ENCODE measurements at regions not wholly inside any gene's neighbourhood (a gene's known extent, or its start where the extent isn't known, plus 50 kb on each side); places are given as distances from the start of the nearest gene placed in this dataset.
"Not testable (repeated sequence)": the region's sequence is repeated elsewhere in the genome, so short reads cannot be mapped to it uniquely, and the experiment has no call there.

DNA sequence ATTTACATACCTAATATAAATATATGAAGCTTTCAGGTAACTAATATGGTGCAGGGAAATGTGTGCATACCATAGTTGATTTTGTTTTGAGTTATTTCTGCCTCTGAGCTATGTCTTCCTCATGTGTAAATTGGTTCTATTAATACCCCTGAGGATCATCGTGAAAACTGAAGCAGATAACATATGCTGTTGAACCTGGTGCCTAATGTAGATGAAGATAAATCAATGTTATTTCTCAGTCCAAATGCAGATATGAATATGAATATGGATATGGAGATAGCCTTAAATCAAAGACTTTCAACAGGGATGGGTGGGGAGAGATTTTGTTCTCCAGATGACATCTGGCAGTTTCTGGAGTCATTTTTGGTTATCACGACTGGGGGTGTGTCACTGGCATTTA, 122.3 kb upstream of the ANKRD30A start:
- TF ChIP-seq, protein P1, sequence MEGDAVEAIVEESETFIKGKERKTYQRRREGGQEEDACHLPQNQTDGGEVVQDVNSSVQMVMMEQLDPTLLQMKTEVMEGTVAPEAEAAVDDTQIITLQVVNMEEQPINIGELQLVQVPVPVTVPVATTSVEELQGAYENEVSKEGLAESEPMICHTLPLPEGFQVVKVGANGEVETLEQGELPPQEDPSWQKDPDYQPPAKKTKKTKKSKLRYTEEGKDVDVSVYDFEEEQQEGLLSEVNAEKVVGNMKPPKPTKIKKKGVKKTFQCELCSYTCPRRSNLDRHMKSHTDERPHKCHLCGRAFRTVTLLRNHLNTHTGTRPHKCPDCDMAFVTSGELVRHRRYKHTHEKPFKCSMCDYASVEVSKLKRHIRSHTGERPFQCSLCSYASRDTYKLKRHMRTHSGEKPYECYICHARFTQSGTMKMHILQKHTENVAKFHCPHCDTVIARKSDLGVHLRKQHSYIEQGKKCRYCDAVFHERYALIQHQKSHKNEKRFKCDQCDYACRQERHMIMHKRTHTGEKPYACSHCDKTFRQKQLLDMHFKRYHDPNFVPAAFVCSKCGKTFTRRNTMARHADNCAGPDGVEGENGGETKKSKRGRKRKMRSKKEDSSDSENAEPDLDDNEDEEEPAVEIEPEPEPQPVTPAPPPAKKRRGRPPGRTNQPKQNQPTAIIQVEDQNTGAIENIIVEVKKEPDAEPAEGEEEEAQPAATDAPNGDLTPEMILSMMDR (IDR thresholded peaks at IDR 0.05; ENCODE audit: borderline replicate concordance, insufficient read depth, low read depth, low read length), result no peak
- no peak overlapping the region for H3K4me3 ChIP-seq (ENCODE audit: low read depth, low read length)

DNA sequence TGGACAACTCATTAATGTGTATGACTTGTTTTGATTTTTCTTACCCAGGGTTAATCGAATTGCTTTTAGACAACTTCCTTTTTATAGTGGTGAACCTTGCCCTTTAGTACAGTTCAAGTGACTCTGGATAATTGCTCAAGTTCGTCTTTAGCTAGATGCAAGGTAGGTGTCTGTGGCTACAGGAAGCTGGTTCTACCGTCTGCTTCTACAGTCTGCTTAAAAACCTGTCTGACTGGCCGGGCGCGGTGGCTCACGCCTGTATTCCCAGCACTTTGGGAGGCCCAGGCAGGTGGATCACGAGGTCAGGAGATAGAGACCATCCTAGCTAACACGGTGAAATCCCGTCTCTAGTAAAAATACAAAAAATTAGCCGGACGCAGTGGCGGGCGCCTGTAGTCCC, 129.6 kb upstream of the ANKRD30A start:
- H3K4me3 ChIP-seq (ENCODE audit: low read depth, low read length), result not testable (repeated sequence)

DNA sequence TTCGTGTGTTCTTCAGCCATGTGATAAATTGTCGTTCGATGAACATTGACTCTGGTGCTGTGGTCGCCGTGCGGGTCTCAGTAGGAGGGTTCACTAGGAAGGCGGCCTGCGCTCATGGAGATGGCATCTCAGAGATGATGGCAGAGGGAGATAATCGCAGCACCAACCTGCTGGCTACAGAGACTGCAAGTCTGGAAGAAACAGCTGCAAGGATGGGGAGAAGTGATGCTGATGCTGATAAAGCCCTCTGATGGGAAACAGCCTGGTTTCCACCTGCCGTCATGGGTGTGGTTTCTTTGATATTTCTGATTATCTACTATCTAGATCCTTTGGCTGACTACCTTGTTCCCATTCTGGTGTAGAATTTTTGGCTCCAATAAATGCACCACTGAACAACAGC, 130.5 kb upstream of the ANKRD30A start:
- H3K4me3 ChIP-seq (ENCODE audit: low read depth, low read length), result no peak overlapping the region
- TF ChIP-seq, protein P1 (IDR thresholded peaks at IDR 0.05; ENCODE audit: borderline replicate concordance, insufficient read depth, low read depth, low read length), result no peak

DNA sequence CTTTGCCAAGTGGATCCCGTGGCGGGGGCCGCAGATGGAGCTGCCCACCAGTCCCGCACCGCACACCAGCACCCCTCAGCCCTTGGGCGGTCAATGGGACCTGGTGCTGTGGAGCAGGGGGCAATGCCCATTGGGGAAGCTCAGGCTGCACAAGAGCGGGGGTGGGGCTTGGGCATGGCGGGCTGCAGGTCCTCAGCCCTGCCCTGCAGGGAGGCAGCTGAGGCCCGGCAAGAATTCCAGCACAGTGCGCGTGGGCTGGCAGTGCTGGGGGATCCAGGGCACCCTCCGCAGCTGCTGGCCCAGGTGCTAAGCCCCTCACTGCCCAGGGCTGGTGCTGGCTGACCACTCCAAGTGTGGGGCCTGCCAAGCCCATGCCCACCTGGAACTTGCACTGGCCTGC, 136.2 kb upstream of the ANKRD30A start:
- TF ChIP-seq, protein P1 (IDR thresholded peaks at IDR 0.05; ENCODE audit: borderline replicate concordance, insufficient read depth, low read depth, low read length), result no peak
- H3K4me3 ChIP-seq (ENCODE audit: low read depth, low read length), result no peak overlapping the region

DNA sequence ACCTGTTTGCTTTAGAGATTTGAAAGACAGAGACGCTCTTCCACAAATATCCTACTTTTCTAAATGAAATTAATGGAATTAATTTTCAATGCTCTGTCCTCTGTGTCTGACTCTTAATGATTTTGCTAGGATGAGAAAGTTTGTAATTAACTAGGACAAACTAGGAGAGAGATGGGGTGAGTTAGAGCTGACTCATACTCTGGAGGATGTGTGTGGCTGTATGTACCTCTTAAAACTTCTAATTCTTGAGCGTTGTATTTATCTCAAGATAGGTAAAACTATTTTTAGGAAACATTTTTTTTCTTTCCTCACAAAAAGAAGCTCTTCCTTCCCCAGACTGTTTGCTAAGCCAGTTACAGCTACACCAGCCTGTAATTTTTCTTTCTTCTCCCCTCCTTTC, 178.8 kb upstream of the ANKRD30A start:
- TF ChIP-seq, protein P1 (IDR thresholded peaks at IDR 0.05; ENCODE audit: borderline replicate concordance, insufficient read depth, low read depth, low read length), result no peak
- no peak overlapping the region for H3K4me3 ChIP-seq (ENCODE audit: low read depth, low read length)

DNA sequence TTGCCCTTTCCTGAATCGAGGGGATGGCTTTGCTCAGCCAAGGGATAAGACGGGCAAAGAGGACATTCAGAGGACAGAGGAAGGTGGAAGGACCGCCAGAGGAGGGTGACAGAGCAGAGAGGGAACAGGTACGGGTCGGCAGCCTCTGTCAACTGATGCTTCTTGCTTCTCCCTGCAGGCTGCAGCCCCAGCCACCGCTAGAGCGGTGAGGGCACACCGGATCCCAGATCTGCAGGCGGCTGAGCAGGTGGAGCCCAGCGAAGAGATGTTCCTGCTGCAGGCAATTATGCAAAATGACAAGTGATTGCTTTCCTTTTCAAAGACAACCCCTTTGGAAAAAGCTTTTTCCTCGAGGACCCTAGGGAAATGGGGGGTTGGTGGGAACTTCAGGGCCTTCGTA, 181.9 kb upstream of the ANKRD30A start:
- H3K4me3 ChIP-seq (ENCODE audit: low read depth, low read length), result no peak overlapping the region
- TF ChIP-seq, protein P1 (IDR thresholded peaks at IDR 0.05; ENCODE audit: borderline replicate concordance, insufficient read depth, low read depth, low read length), result no peak

DNA sequence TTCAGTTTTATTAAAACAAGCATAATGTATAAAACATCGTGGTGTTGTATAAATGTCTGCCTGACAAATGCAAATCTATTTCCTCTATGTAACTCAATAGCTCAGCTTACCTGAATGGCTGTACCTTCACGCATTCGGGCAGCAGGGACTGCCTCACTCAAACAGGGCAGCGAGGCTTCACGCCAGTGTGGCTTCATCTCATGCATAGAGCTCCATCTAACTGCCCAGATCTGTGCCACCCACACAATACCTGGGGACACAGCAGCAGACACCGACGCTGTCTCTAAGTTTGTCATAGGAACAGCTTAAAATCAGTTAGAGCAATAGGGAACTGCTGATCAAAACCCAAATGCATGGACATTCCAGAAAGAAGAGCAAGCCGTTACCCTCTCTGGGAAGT, 182.8 kb upstream of the ANKRD30A start:
- TF ChIP-seq, protein P1 (IDR thresholded peaks at IDR 0.05; ENCODE audit: borderline replicate concordance, insufficient read depth, low read depth, low read length), result no peak
- H3K4me3 ChIP-seq (ENCODE audit: low read depth, low read length), result no peak overlapping the region

DNA sequence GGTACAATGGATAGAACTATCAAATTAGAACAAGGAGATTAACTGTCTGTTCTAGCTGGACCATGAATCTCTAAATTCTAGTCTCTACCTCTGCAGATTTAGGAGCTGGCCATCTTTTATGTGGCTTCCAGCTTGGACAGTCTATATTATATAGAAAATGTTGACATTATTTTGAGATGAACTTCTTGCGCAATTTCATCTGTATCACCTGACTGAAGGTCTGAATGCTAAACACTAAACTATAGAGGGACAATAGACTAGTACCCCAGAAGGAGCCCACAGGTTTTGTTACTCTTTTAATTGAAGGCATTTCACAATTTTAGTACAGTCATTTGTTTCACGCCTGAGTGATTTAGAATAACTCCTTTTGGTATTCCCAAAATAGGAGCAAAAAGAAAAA, 222.4 kb upstream of the ANKRD30A start:
- no peak overlapping the region for H3K4me3 ChIP-seq (ENCODE audit: low read depth, low read length)
- TF ChIP-seq, protein P1 (IDR thresholded peaks at IDR 0.05; ENCODE audit: borderline replicate concordance, insufficient read depth, low read depth, low read length), result no peak

Measured in GM12875 (cell line).